Erythroblast (primary cell): ENCODE measurements at regions not wholly inside any gene's neighbourhood (a gene's known extent, or its start where the extent isn't known, plus 50 kb on each side); places are given as distances from the start of the nearest gene placed in this dataset.

Experiments used
- GATA1 ChIP-seq: IDR thresholded peaks from 2 replicates; pipeline ENCODE4 v1.6.1; 2011; ENCODE audit warnings: low read depth, mild to moderate bottlenecking, control low read depth, low read length, moderate library complexity
- POLR2A ChIP-seq: IDR thresholded peaks from 2 replicates; pipeline ENCODE4 v1.6.1; 2011; ENCODE audit warnings: mild to moderate bottlenecking, low read length

GRCh38 chr4:125663896-125664767 is 349.4 kb downstream of the FAT4 start:
- TF ChIP-seq POLR2A (no peak), GATA1 (no peak)
